ENCODE measurements at regions not wholly inside any gene's neighbourhood (a gene's known extent, or its start where the extent isn't known, plus 50 kb on each side); places are given as distances from the start of the nearest gene placed in this dataset.

- TF ChIP-seq ZNF138 (CRISPR knock-in tag; conservative IDR thresholded peaks at IDR 0.05) (no peak), CREB1 (CRISPR knock-in tag; IDR thresholded peaks at IDR 0.05) (no peak), SMAD3 (CRISPR knock-in tag; IDR thresholded peaks at IDR 0.05; ENCODE audit: borderline replicate concordance) (no peak), TEAD4 (CRISPR knock-in tag; IDR thresholded peaks at IDR 0.05) (no peak)
- TF ChIP-seq, protein P1, sequence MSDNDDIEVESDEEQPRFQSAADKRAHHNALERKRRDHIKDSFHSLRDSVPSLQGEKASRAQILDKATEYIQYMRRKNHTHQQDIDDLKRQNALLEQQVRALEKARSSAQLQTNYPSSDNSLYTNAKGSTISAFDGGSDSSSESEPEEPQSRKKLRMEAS (CRISPR knock-in tag; IDR thresholded peaks at IDR 0.05) = no peak
- TF ChIP-seq, protein P2, sequence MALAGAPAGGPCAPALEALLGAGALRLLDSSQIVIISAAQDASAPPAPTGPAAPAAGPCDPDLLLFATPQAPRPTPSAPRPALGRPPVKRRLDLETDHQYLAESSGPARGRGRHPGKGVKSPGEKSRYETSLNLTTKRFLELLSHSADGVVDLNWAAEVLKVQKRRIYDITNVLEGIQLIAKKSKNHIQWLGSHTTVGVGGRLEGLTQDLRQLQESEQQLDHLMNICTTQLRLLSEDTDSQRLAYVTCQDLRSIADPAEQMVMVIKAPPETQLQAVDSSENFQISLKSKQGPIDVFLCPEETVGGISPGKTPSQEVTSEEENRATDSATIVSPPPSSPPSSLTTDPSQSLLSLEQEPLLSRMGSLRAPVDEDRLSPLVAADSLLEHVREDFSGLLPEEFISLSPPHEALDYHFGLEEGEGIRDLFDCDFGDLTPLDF (CRISPR knock-in tag; IDR thresholded peaks at IDR 0.05) = no peak
These were observed 77.7 kb upstream of the FAM169A start (continued) for GRCh38 chr5:74943905-74944304.

DNA sequence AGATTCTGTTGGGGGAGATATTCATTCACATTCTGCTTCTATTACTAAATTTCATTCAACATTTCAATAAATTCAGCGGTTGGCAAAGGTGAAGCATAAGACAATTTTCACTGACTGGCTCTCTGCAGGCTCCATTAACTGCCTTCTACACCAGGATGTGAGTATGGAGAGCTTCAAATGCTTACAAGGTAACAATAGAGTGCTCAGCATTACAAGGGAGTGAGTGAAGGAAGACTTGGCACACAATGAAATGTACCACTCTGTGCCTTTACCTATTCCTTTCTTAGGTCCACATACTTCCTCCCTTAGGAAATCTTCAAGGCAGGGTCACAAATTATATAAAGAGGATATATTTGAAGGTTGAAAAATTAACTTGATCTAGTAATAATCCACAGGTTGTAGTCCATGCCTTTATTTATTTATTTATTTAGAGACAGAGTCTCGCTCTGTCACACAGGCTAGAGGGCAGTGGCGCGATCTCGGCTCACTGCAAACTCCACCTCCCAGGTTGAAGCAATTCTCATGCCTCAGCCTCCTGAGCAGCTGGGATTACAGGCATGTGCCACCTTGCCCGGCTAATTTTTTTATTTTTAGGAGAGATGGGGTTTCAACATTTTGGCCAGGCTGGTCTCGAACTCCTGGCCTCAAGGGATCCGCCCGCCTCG, 76.6 kb upstream of the FAM169A start:
- ATAC-seq = peak; percentile 91
- CTCF ChIA-PET = interaction anchor here (0.6 to 2.3 kb wide), 5 partner anchors 18 to 394 kb away, joined by 3 to 5 read pairs (median 4); partner anchors contain the start of gene HMGCR
- H3K27ac Mint-ChIP-seq = 0 out of 2 replicates have a peak overlapping the region, but pooled peaks have one; percentile 1

GRCh38 chr5:74940782-74941353, 74.7 kb upstream of the FAM169A start:
- no peak for TF ChIP-seq MYBL2 (CRISPR knock-in tag; IDR thresholded peaks at IDR 0.05)
- TF ChIP-seq TEAD4 (CRISPR knock-in tag; IDR thresholded peaks at IDR 0.05) = no peak
- no peak for TF ChIP-seq AFF4 (CRISPR knock-in tag; IDR thresholded peaks at IDR 0.05; ENCODE audit: borderline replicate concordance)
- TF ChIP-seq, protein P3, sequence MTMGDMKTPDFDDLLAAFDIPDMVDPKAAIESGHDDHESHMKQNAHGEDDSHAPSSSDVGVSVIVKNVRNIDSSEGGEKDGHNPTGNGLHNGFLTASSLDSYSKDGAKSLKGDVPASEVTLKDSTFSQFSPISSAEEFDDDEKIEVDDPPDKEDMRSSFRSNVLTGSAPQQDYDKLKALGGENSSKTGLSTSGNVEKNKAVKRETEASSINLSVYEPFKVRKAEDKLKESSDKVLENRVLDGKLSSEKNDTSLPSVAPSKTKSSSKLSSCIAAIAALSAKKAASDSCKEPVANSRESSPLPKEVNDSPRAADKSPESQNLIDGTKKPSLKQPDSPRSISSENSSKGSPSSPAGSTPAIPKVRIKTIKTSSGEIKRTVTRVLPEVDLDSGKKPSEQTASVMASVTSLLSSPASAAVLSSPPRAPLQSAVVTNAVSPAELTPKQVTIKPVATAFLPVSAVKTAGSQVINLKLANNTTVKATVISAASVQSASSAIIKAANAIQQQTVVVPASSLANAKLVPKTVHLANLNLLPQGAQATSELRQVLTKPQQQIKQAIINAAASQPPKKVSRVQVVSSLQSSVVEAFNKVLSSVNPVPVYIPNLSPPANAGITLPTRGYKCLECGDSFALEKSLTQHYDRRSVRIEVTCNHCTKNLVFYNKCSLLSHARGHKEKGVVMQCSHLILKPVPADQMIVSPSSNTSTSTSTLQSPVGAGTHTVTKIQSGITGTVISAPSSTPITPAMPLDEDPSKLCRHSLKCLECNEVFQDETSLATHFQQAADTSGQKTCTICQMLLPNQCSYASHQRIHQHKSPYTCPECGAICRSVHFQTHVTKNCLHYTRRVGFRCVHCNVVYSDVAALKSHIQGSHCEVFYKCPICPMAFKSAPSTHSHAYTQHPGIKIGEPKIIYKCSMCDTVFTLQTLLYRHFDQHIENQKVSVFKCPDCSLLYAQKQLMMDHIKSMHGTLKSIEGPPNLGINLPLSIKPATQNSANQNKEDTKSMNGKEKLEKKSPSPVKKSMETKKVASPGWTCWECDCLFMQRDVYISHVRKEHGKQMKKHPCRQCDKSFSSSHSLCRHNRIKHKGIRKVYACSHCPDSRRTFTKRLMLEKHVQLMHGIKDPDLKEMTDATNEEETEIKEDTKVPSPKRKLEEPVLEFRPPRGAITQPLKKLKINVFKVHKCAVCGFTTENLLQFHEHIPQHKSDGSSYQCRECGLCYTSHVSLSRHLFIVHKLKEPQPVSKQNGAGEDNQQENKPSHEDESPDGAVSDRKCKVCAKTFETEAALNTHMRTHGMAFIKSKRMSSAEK (CRISPR knock-in tag; IDR thresholded peaks at IDR 0.05; ENCODE audit: borderline replicate concordance) = no peak
- no peaks in the 10 kb centered on the region for H3K36me3 Mint-ChIP-seq
- H3K4me3 Mint-ChIP-seq = no peak overlapping the region
- peaks cover 5% of the 10 kb centered on the region for H3K4me1 Mint-ChIP-seq
- H3K9me3 Mint-ChIP-seq = 0 out of 2 replicates have a peak, but pooled peaks cover 3% of the 10 kb centered on the region
- ATAC-seq (no peak), DNase-seq (ENCODE audit: low spot score) (no peak)
- H3K27ac Mint-ChIP-seq = no peak overlapping the region
- CTCF ChIA-PET = no interaction called here
- H3K27me3 Mint-ChIP-seq (ENCODE audit: low read depth) = no peaks in the 10 kb centered on the region
- POLR2A ChIA-PET = no interaction called here

More for the DNA sequence above, 76.6 kb upstream of the FAM169A start:
- H3K4me1 Mint-ChIP-seq = peaks cover 7% of the 10 kb centered on the region
- H3K27me3 Mint-ChIP-seq (ENCODE audit: low read depth) = no peaks in the 10 kb centered on the region
- no peaks in the 10 kb centered on the region for H3K9me3 Mint-ChIP-seq
- TF ChIP-seq, protein P4, sequence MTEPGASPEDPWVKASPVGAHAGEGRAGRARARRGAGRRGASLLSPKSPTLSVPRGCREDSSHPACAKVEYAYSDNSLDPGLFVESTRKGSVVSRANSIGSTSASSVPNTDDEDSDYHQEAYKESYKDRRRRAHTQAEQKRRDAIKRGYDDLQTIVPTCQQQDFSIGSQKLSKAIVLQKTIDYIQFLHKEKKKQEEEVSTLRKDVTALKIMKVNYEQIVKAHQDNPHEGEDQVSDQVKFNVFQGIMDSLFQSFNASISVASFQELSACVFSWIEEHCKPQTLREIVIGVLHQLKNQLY (CRISPR knock-in tag; IDR thresholded peaks at IDR 0.05) = no peak
- no peak for TF ChIP-seq ZNF263 (CRISPR knock-in tag; IDR thresholded peaks at IDR 0.05; ENCODE audit: low read depth)
- TF ChIP-seq, protein P5, sequence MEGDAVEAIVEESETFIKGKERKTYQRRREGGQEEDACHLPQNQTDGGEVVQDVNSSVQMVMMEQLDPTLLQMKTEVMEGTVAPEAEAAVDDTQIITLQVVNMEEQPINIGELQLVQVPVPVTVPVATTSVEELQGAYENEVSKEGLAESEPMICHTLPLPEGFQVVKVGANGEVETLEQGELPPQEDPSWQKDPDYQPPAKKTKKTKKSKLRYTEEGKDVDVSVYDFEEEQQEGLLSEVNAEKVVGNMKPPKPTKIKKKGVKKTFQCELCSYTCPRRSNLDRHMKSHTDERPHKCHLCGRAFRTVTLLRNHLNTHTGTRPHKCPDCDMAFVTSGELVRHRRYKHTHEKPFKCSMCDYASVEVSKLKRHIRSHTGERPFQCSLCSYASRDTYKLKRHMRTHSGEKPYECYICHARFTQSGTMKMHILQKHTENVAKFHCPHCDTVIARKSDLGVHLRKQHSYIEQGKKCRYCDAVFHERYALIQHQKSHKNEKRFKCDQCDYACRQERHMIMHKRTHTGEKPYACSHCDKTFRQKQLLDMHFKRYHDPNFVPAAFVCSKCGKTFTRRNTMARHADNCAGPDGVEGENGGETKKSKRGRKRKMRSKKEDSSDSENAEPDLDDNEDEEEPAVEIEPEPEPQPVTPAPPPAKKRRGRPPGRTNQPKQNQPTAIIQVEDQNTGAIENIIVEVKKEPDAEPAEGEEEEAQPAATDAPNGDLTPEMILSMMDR (IDR thresholded peaks at IDR 0.05) = no peak
- TF ChIP-seq NFYB (CRISPR knock-in tag; conservative IDR thresholded peaks at IDR 0.05; ENCODE audit: low read depth) = no peak
- no peak for TF ChIP-seq CBFB (CRISPR knock-in tag; IDR thresholded peaks at IDR 0.05; ENCODE audit: low read depth)
- no peak for TF ChIP-seq CREM (CRISPR knock-in tag; IDR thresholded peaks at IDR 0.05)
- TF ChIP-seq, protein P6, sequence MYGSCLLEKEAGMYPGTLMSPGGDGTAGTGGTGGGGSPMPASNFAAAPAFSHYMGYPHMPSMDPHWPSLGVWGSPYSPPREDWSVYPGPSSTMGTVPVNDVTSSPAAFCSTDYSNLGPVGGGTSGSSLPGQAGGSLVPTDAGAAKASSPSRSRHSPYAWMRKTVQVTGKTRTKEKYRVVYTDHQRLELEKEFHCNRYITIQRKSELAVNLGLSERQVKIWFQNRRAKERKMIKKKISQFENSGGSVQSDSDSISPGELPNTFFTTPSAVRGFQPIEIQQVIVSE (CRISPR knock-in tag; IDR thresholded peaks at IDR 0.05; ENCODE audit: borderline replicate concordance) = no peak
- H3K4me3 Mint-ChIP-seq = no peak overlapping the region
- POLR2A ChIA-PET = no interaction called here
- H3K36me3 Mint-ChIP-seq = no peaks in the 10 kb centered on the region
- DNase-seq (ENCODE audit: low spot score) = no peak
